OCI-LY1 (cell line): ENCODE measurements at regions not wholly inside any gene's neighbourhood (a gene's known extent, or its start where the extent isn't known, plus 50 kb on each side); places are given as distances from the start of the nearest gene placed in this dataset.

ENCODE experiments used
- H2AFZ ChIP-seq: fragments of 200-600 bp; sonication (generic), shearing (Covaris generic); 2 replicates; pipeline ENCODE4 v1.6.0; 2014; ENCODE audit warnings: antibody characterized with exemption, mild to moderate bottlenecking, low read length
- H3F3A ChIP-seq: fragments of 200-600 bp; sonication (generic), shearing (Covaris generic); 2 replicates; pipeline ENCODE4 v1.6.0; 2014; ENCODE audit warnings: mild to moderate bottlenecking, antibody characterized with exemption, low read length, moderate library complexity; ENCODE audit not compliant: insufficient read depth
- H3K27ac ChIP-seq: fragments of 200-600 bp; sonication (generic); 2 replicates; pipeline ENCODE4 v1.5.1; 2014; ENCODE audit warnings: low read length, mixed run types, mild to moderate bottlenecking, low read depth; ENCODE audit not compliant: poor library complexity, severe bottlenecking
- H3K27me3 ChIP-seq: fragments of 200-600 bp; sonication (generic); 2 replicates; pipeline ENCODE4 v1.6.0; 2014; ENCODE audit warnings: antibody characterized with exemption, mild to moderate bottlenecking, low read length, moderate library complexity; ENCODE audit not compliant: insufficient read depth
- H3K36me3 ChIP-seq: fragments of 200-600 bp; sonication (generic); 2 replicates; pipeline ENCODE4 v1.6.1; 2014; ENCODE audit warnings: mild to moderate bottlenecking, antibody characterized with exemption, low read length, moderate library complexity, mixed read lengths; ENCODE audit not compliant: insufficient read depth
- H3K4me1 ChIP-seq: fragments of 200-600 bp; sonication (generic); 2 replicates; pipeline ENCODE4 v1.5.1; 2014; ENCODE audit warnings: mild to moderate bottlenecking, low read length, moderate library complexity; ENCODE audit not compliant: insufficient read depth, severe bottlenecking
- H3K4me2 ChIP-seq: fragments of 200-600 bp; sonication (generic), shearing (Covaris generic); 2 replicates; pipeline ENCODE4 v1.6.1; 2014; ENCODE audit warnings: low read length
- H3K4me3 ChIP-seq: fragments of 200-600 bp; sonication (generic); 2 replicates; pipeline ENCODE4 v1.5.1; 2014; ENCODE audit warnings: low read length, low read depth, mild to moderate bottlenecking, mixed read lengths; ENCODE audit not compliant: poor library complexity, severe bottlenecking
- H3K79me2 ChIP-seq: fragments of 200-600 bp; shearing (Covaris generic); 2 replicates; pipeline ENCODE4 v1.6.1; 2016; ENCODE audit warnings: mixed run types, low read length, mixed read lengths; ENCODE audit not compliant: insufficient read depth
- H3K9ac ChIP-seq: fragments of 200-600 bp; sonication (generic), shearing (Covaris generic); 2 replicates; pipeline ENCODE4 v1.6.1; 2014; ENCODE audit warnings: mild to moderate bottlenecking, low read length, mixed read lengths
- H3K9me2 ChIP-seq: fragments of 200-600 bp; sonication (generic), shearing (Covaris generic); 2 replicates; pipeline ENCODE4 v1.6.1; 2014; ENCODE audit warnings: low read depth, mild to moderate bottlenecking, low read length, mixed read lengths
- H3K9me3 ChIP-seq: fragments of 200-600 bp; shearing (Covaris generic); 2 replicates; pipeline ENCODE4 v1.6.1; 2014; ENCODE audit warnings: low read length, mixed read lengths
- H4K20me1 ChIP-seq: fragments of 200-600 bp; sonication (generic), shearing (Covaris generic); 2 replicates; pipeline ENCODE4 v1.6.0; 2016; ENCODE audit warnings: mild to moderate bottlenecking, low read length; ENCODE audit not compliant: insufficient read depth
- EZH2 ChIP-seq: fragments of 200-600 bp; sonication (generic), shearing (Covaris generic); IDR thresholded peaks from 2 replicates; pipeline ENCODE4 v1.8.0; 2017; ENCODE audit warnings: borderline replicate concordance, mixed run types, mild to moderate bottlenecking, antibody characterized with exemption, low read length, moderate library complexity, mixed read lengths
- TF ChIP-seq, protein P1 (sequence below): fragments of 200-600 bp; sonication (generic), shearing (Covaris generic); IDR thresholded peaks from 2 replicates; pipeline ENCODE4 v1.5.1; 2017; ENCODE audit warnings: mild to moderate bottlenecking, antibody characterized with exemption, low read length, moderate library complexity, mixed read lengths

DNA sequence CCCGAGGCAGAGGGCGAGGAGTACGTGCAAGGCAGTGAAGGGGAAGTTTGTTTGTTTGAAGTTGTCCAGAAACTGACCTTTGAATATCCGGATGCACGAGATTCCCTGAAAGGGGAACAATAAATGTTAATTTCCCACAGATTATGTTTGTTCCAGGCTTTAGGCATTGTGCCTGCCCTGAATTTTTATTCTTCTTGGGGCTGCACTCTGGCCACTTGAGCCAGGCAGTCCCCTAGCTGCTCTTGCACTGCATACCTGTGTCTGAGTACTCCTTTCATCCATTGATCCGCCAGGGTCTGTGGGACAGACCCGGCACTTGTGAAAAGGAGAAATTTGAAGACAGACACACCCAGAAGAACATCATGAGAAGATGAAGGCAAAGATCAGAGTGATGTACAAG, 343.5 kb upstream of the FOXK1 start:
- Histone ChIP-seq H3K4me3 (no peak overlapping the region), H3F3A (no peaks in the 10 kb centered on the region), H3K9me2 (no peaks in the 10 kb centered on the region), H3K9me3 (no peaks in the 10 kb centered on the region), H3K4me2 (no peak overlapping the region), H3K36me3 (no peaks in the 10 kb centered on the region), H3K9ac (no peak overlapping the region), H3K27ac (no peak overlapping the region), H2AFZ (no peak overlapping the region), H3K79me2 (no peaks in the 10 kb centered on the region), H3K4me1 (no peaks in the 10 kb centered on the region), H4K20me1 (no peaks in the 10 kb centered on the region), H3K27me3 (no peaks in the 10 kb centered on the region; the same call in 1 of the 2 replicates)
- no peak for TF ChIP-seq EZH2
- TF ChIP-seq, protein P1, sequence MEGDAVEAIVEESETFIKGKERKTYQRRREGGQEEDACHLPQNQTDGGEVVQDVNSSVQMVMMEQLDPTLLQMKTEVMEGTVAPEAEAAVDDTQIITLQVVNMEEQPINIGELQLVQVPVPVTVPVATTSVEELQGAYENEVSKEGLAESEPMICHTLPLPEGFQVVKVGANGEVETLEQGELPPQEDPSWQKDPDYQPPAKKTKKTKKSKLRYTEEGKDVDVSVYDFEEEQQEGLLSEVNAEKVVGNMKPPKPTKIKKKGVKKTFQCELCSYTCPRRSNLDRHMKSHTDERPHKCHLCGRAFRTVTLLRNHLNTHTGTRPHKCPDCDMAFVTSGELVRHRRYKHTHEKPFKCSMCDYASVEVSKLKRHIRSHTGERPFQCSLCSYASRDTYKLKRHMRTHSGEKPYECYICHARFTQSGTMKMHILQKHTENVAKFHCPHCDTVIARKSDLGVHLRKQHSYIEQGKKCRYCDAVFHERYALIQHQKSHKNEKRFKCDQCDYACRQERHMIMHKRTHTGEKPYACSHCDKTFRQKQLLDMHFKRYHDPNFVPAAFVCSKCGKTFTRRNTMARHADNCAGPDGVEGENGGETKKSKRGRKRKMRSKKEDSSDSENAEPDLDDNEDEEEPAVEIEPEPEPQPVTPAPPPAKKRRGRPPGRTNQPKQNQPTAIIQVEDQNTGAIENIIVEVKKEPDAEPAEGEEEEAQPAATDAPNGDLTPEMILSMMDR: no peak

DNA sequence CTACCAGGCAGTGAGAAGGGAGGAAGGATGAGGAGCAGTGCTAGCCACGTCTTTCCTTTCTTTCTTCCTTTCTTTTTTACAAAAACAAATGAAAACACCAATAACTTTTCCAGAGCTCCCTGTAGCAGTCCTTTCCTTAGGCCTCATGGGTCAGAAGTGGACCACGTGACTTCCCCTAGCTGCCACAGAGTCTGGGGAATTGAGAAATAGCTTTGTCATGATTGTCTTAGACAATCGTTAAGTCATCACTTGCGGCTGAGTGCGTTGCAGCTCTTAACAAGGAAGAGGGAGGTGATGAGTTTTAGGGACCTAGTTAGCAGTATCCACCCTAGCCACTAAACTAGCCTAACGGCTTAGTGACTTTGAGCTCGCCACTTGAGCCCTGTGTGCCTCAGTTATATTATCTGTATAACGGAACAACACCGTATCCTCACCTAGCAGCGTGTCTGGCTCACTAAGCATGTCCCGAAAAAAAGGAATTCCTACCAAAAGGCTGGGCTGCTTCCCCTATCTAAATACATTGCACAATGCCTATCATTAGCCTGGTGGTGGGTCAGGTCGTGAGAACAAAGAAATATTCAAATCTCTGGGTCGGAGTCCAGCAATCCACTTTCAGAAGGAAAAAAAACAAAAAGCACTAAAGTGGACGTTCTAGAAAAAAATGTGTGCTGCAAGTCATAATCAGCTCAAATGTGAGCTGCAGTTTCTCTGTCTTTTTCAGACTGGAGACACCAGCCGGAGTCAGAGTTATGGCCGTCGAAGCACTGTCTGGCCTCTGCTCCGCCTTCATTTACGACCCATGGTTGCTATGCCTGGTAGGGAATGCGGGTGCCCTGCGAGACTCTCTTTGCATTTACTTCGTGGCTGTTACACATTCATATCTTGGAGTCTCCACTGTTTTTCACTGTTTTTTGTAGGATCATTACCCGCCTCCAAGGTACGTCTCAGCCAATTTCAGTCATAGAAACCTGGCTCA, 338.5 kb upstream of the FOXK1 start:
- no peak overlapping the region for H3K4me2 ChIP-seq
- no peak for TF ChIP-seq EZH2
- TF ChIP-seq, protein P1: no peak
- H3K36me3 ChIP-seq: no peaks in the 10 kb centered on the region
- H3K79me2 ChIP-seq: no peaks in the 10 kb centered on the region
- H3K27me3 ChIP-seq: peaks cover 4% of the 10 kb centered on the region; the same call in 1 of the 2 replicates
- H3K9ac ChIP-seq: no peak overlapping the region
- H3K9me2 ChIP-seq: no peaks in the 10 kb centered on the region
- no peaks in the 10 kb centered on the region for H3K4me1 ChIP-seq
- no peaks in the 10 kb centered on the region for H3F3A ChIP-seq
- H3K4me3 ChIP-seq: no peak overlapping the region
- no peaks in the 10 kb centered on the region for H3K9me3 ChIP-seq
- H2AFZ ChIP-seq: no peak overlapping the region
- no peak overlapping the region for H3K27ac ChIP-seq
- no peaks in the 10 kb centered on the region for H4K20me1 ChIP-seq

DNA sequence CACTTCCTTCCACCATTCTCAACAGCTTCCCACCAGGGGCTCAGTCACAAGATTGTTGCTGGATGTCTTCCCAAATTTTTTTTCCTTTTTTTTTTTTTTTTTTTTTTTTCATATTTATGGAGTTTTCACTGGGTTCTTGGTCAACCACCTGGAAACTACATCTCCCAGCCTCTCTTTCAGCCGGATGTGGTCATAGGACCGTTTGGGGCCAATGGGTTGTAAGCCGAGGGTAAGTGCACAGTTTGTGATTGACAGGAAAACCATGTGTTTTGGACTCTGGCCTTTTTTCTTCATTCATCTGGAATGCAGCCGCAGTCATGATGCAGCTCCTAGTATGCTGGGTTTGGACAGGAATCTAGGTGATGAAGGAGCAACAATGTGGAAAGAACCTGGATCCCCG, 337.1 kb upstream of the FOXK1 start:
- Histone ChIP-seq H4K20me1 (no peaks in the 10 kb centered on the region), H3K79me2 (no peaks in the 10 kb centered on the region), H3K27ac (no peak overlapping the region), H2AFZ (no peak overlapping the region), H3K4me2 (no peak overlapping the region), H3F3A (no peaks in the 10 kb centered on the region), H3K27me3 (peaks cover 4% of the 10 kb centered on the region; the same call in 1 of the 2 replicates), H3K9ac (no peak overlapping the region), H3K36me3 (no peaks in the 10 kb centered on the region), H3K9me2 (no peaks in the 10 kb centered on the region), H3K4me1 (no peaks in the 10 kb centered on the region), H3K4me3 (no peak overlapping the region), H3K9me3 (no peaks in the 10 kb centered on the region)
- TF ChIP-seq, protein P1: no peak
- TF ChIP-seq EZH2: no peak
